HG02759 (cell line): ENCODE measurements at regions not wholly inside any gene's neighbourhood (a gene's known extent, or its start where the extent isn't known, plus 50 kb on each side); places are given as distances from the start of the nearest gene placed in this dataset.

Experiments
- ATAC-seq: cut with Tn5 transposase; IDR thresholded peaks from one replicate; pipeline ENCODE4 v1.9.1; 2021; ENCODE audit warnings: mild to moderate bottlenecking, moderate library complexity; ENCODE audit not compliant: unreplicated experiment

DNA sequence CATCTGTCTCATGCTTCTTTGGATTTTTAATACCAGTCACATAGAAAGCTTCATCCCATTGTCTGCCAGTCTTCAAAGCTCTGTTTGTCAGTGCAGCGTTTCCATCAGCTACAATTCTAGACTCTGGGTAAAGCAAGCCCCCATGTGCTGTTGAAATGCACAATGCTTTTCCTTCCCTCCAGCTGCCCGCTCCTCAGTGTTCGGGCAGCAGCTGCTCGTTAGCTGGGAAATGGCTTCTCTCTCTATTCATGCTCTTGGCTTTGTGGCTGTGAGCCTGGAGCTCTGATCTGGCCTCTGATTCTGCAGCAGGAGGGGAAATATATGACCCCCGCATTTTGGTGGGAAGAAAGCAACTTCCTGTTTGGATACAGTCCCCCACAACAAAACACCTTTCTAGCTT, 213.0 kb upstream of the CDYL start:
- ATAC-seq, result no peak

DNA sequence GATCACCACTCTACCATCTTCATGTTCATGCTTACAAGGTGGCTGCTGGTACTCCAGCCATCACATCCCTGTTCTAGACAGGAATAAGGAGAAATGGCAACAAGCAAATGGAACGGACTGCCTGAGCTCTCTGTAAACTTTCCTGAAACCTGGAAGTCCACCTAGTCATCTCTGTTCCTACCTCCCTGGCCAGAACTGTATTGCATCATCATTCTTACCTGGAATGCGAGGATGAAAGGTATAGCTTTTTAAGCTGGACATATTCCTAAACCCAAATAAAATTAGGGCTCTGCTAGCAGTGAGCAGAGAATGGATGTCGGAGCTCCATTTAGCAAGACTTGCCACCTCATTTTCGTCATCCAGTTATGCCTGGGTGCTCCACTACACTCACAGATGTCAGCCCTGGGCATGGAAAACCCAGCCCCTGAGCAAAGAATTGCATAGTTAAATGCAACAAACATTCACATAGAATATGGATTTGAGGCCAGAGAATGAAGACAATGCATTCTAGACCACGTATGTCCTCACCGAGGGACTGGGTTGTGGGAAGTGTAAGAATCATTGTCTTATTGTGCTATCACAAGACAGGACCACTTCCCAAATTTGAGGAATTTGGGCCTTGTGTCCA, 214.3 kb upstream of the CDYL start:
- no peak for ATAC-seq

DNA sequence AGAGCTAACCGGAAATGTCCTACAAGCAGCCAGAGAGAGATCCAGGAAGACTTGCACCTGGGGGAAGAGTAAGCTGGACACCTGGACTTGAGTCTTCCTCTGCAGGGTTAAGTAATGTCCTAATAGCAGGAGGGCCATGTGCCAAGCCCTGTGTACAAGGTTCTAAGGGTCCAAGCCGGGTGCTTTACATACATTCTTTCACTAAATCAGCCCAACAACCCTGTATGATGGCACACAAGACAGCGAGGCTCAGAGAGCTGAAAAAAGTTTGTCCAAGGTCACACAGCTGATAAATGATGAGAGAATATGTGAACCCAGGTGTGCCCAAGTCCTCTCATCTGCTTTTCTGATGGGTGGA, 215.1 kb upstream of the CDYL start:
- ATAC-seq, result no peak

DNA sequence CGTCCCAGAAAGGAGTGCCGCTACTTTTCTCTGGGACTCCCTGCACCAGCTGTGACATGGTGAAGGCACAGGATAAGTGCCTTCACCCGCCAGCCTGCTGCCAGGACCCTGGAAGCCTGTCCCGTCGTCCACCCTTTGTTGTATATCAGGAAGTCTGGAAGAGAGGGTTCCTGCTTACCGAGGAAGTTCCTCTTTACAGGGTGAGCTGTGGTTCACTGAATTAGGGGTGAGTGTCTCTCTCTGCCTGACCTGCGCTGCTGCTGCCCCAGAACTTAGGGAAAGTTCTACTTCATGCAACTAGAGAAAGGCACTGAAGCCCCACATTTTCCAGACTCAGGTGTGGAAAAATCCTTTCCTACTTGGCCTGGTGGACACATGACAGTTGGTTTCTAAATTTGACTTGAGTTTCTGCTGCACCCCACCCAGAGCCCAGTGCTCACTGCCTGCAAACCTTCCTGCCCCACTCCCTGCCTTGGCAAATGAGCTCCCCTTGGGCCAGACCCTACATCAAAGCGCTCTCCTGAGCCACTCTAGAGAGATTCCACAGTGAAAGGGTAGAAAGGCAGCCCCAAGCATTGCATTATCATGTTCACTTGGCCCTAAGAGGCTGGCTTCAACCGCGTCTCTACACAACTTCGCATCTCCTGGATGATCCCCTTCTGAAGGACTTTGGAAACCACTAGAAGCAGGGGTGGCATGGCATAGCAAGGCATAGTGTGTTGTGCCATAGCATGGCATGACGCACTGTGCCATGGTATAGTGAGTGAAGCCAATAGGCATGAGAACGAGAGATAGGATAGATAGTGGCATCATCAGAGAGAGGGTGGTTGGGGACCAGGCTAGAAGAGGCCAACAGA, 215.8 kb upstream of the CDYL start:
- no peak for ATAC-seq

DNA sequence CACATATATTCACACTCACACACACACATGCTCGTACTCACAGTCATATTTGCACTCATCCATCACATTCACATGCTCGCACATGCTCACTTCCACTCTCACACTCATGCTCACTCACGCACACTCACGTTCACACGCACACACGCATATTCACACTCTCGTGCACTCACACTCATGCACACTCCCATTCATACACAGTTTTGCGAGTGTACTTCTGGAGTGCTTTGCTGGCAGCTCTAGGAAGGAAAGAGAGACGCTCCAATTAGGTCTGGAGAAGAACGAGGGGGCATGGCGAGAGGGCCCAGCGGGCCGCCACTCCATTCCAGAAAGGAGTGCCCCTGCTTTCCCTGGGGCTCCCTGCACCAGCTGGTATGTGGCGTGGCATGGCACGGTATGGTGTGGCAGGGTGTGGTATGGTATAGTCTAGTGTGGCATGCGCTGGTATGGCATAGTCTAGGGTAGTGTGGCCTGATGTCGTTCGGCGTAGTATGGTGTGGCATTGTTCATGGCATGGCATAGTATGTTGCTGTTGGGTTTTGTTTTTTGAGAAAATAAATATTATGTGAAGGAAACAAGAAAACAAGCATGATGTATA, 216.8 kb upstream of the CDYL start:
- no peak for ATAC-seq

DNA sequence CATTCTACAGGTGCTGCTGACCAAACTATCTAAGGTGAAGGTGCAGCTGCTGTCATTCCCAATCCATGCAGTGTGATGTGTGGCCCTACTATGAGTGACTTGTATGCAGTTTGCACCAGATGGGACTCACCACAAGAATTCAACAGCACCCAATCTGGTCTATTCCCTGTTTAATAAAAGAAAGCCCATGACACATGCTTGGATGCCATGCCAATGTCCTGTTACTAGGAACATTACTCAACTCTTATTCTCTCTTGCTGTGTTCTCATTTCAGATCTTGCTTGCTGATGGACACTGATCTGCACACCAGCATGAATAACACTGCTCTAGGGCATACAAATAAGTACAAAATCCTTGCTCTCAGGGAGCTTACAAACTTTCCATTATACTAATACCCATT, 221.6 kb upstream of the CDYL start:
- no peak for ATAC-seq

DNA sequence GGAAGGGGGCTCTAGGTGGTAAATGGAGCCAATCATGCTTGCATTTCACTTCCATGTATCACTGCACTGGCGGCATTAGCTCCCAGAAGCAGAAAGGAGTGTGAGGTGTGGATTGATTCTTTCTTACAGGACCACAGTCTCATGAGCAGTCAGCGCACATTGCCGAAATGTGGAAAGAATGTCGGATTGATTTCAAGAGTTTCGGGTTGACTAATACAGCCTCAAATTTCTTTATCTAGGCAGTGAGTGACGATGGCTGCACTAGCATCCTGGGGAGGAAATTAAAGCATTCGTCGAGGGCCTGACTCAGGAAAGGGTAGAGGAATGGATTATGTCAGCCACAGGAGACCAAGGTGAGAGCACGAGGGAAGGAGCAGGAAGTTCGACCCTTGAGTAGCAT, 222.8 kb upstream of the CDYL start:
- ATAC-seq, result no peak

DNA sequence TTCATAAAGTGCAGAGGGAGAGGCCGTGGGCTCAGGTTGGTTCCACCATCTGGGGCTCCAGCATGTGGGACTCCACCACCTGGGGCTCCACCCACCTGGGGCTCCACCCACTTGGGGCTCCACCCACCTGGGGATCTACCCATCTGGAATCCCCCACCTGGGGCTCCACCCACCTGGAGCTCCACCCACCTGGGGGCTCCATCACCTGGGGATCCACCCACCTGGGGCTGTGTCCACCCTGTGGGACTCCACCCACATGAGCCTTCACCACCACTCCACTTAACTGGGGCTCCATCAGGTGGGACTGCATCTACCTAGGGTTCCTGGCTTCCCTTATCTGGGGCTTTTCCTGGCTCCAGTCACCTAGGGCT, 226.0 kb upstream of the CDYL start:
- ATAC-seq, result no peak

DNA sequence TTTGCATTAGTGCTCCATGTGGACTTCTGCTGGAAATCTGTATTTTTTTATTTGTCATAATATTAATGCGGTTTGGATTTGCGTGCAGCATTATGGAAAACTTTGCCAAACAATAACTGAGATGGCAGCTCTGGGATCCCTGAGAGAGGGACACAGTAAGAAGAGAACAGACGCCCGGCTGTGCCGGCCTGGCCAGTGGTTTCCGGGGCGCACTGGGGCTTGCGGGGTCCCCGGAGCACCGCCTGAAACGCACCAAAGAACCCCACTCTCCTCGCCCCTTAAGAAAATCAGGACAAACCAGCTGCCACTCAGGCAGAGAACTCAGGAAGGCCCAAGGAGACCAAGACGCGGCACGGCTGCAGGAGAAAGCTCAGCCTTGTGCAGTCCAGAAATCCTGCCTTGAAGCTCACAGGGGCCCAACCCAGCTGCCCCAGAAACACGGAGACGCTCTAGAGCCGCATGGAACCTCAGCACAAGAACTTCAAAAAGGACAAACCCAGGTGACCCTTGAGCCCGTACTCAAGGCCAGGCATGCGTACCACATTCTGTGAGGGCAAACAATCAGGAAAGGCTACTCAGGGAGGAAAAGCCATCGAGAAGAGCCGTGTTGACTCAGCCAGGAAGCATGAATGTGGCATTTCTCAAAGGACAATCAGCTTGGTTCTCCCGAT, 226.5 kb upstream of the CDYL start:
- no peak for ATAC-seq

DNA sequence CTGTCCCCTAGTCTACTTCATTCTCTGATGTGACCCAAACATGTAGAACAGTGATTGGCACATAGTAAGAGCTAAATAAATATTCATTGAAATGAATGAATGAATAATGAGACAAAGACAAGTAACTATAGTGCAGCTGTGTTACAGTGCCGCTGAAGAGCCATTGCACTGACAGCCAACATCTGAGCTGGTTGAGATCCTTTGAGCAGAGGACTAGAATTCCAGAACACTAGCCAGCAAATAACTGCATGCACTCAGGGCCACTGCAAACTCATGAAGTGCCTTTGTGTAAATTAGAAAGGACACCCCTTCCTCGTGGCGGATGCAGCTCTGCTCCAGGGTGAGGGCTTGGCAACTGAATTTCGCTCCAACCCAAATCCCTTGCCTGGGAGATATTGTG, 230.3 kb upstream of the CDYL start:
- no peak for ATAC-seq

DNA sequence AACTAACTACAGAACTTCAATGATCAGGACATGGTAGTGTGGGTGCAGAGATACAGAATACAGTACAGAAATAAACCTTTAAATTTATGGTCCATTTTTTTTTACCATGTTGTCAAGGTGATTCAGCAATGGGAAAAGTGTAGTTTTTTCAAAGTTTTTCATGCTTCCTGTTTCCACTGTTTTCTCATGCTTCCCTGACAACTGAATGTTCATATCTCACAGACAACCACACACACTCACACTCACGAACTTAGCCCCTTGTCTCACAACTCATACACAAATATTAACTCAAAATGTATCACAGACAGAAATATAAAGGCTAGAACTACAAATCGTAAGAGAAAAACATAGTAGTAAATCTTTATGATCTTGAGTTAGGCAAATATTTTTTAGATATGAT, 232.6 kb upstream of the CDYL start:
- ATAC-seq, result no peak

DNA sequence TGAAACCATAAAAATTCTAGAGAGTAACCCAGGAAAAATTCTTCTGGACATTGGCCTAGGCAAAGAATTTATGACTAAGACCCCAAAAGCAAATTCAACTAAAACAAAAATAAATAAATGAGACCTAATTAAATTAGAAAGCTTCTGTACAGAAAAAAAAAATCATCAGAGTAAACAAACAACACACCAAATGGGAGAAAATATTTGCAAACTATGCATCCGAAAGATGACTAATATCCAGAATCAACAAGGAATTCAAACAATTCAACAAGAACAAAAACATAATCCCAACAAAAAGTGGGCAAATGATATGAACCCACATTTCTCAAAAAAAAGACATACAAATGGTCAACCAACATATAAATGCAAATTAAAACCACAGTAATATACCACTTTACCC, 242.6 kb upstream of the CDYL start:
- no peak for ATAC-seq

DNA sequence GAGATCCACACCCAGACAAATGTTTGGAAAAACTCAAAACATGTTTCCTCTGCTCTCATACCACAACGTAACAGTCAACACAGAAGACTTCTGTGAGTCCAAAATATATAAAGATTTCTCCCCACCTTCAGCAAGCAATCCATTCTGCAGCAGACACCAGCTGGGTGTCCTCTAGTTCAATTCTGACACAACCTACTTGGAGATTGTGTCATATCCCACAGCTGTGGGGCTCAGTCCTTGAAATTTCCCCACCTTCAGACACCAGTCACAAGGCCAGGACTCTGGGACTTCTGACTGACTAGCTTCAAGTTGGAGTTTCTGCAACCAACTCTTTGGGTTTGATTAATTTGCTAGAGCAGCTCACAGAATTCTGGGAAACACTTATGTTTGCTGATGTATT, 244.8 kb upstream of the CDYL start:
- ATAC-seq, result no peak

DNA sequence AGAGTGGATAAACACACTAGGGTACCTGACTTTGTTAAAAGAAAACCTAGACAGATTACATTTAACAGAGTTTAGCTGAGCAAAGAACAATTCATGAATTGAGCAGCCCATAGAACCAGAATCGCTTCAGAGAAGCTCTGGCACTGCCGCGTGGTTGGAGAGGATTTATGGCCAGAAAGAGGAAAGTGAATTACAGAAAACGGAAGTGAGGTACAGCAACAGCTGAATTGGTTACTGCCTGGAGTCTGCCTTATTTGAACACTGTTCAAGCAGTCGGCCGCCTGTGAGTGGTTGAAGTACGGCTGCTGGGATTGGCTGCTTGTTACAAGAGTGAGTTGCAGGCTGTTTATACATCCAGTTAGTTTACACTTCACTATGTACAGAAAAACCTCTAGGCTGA, 253.8 kb upstream of the CDYL start:
- ATAC-seq, result no peak

DNA sequence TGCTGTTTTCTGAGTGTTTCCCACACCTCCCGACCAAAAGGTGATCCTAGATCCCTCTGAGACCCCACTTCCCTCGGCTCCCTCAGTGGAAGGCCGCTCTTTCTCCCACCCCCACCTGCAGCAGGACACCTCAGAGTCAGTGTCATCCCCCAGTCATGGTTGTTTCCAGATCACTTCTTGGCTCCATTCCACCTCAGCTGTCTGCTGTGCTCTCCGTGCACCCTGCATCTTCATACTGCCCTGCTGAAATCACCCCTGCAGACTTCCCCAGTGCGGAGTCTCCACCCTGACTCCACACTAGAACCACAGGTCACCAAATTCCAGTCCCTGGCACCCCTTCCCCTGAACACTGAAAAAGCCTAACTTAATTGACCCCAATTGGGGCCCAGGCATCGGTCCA, 255.1 kb upstream of the CDYL start:
- ATAC-seq, result no peak

DNA sequence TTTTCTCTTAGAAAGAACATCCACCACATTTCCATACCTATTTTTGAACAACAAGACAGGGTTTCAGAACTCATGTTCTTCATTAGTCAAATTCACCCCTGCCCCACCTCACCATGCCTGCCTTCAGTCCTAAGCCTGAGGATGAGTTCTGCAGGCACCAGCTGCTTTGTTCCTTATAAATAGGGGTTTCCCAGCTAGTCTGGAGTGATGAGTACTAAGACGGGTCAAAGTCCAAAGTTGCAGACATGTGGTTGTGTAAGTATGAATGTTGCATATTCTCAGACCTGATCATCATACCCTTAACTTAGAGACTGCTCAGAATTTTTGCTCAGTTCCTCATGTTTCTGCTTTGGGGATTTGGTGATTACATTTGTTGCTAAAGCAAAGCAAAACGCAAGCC, 257.7 kb upstream of the CDYL start:
- peak; percentile 66 for ATAC-seq

DNA sequence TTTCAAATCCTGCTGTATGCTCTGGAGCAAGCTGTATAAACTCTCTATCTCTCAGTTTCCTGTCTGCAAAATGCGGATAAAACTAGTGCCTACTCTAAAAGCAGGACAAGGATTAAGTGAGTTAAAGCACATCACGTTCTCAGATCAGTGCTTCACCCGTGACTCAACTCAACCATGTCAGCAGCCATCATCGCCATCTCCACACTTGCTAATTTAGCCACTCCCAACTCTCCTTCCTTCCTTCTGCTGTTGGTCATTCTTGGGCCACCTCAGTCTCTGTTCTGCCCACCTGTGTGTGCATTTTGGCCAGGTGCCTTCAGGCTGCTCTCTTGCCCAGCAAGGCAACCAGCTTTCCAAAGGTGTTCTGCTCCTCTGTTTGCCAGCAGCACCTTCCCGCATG, 260.0 kb upstream of the CDYL start:
- ATAC-seq, result no peak

DNA sequence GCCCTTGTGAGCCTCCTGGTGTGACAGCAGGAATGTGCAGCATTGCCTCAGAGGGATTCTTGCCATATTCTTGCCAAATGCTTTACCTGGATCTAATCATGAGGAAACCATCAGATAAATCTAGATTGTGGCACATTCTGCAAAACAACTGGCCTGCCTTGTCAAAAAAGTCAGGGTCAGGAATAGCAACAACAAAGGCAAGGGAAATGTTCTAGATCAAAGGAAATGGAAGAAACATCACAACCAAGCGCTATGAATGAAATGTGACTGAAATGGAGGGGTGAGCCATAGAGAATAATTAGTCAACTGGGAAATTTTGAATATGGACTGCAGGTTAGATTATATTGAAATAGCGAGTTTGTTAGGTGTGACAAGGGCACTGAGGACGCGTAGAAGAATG, 262.6 kb upstream of the CDYL start:
- no peak for ATAC-seq

DNA sequence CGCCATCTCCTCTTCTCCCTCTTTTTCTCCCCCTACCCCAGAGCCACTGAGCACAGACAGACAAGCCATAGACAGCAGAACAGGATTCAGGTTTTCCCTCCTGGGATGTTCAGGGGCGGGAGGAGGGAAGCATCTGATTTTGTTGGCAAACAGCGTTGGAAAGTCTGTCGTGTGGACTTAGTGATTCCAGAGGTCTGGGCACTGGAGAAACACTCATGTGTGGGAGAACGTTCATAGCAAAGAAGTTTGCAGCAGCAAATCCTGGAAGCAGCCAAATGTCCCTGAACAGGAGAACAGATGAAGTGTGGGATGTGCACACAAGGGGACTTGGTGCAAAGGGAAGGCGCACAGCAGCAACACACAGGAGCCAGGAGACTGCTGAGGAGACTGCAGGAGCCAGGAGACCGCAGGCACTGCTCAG, 264.1 kb upstream of the CDYL start:
- ATAC-seq, result no peak

DNA sequence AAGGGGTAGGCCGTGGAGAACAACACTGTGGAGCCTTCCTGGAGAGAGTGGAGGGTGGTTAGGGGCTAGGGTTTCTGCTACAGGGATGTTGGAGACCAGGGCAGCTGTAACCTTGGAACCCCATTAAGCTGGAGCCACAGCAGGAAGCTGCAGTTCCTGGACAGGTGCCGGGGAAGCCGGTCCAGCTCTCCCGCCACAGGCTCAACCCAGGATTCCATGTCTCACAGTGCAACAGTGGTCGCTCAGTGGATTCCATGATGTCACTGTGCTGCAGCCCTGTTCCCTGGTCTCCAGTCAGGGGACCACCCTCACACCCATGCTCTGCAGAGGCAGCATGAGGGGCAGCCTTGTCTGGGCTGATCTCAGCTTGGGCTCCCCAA, 264.6 kb upstream of the CDYL start:
- ATAC-seq, result no peak

DNA sequence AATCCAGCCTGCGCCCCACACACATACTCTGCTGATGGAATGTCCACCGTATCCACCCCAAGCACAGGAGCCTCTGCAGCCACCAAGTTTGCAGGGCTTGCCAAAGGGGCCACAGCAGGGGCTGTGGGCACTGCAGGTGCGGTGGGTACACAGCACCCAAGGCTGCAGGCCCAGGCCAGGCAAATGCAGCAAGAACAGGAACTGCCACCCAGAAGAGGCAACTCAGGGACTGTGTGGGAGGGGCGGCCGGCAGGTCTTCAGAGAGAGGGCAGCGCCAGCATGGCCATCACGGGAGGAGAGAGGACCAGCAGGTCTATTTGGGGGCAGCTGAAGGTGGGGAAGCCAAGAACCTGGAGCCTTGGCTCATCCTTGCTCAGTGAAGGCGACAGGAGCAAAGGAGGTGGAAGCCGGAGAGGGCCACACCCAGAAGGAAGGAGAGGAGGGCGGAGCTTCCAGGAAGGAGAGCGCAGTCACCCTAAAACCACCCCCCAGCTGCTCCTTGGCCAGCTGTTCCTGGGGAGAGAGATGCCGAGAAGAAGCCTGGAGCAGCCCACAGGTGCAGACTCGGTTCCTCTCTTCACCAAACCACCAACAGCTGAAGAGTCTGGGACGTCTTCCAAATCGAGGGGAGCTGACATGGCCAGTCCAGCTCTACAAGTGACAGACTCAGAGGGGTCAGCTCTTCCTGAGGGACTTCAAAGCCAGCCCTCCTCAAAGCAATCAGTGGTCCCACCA, 265.1 kb upstream of the CDYL start:
- no peak for ATAC-seq
